NCI-H460 (cell line): ENCODE measurements at regions not wholly inside any gene's neighbourhood (a gene's known extent, or its start where the extent isn't known, plus 50 kb on each side); places are given as distances from the start of the nearest gene placed in this dataset.
A peak's percentile ranks its signal among the peaks of the same experiment; 100 is the strongest.
"Not testable (repeated sequence)": the region's sequence is repeated elsewhere in the genome, so short reads cannot be mapped to it uniquely, and the experiment has no call there.

Experiments used
- DNase-seq: peaks from one replicate; pipeline ENCODE4 v3.0.0-alpha.2; 2016; ENCODE audit warnings: low read depth; ENCODE audit errors: extremely low read depth

DNA sequence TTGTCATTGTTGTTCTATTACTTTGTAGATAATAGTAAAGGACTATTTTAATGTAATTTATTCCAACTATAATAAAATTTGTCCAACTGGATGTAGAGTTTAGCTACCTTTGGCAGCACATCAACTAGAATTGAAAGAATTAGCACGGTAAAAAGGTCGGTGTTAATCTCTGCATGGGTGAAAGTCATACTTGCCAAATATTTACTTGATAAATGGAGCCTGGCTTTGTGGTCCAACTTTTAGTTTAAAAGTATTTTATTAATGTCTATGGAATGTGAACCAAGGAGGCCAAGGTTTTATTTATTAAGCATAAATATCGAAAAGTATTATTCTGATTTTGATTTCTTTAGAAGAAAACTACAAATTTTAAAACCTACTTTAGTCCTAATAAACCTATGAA, 1389.0 kb downstream of the PCDH9 start:
- DNase-seq, result no peak

DNA sequence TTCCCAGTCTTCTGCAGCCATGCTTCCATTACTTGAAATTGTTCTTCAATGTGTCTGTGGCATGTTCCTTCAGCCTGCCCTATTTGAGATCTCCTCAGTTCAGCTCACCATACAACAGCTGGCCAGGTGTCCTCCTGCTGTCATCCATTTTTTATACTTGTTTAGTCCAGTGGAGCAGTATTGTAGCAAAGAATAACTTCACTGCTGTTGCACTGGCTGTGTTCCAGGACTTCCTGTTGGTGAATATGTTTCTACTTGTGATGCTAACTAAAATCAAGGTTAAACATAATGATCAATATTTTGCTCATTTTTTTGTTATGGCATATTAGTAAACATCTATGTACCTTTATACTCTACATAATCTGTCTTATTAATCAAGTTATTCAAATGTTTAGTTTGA, 1394.1 kb downstream of the PCDH9 start:
- DNase-seq, result no peak

DNA sequence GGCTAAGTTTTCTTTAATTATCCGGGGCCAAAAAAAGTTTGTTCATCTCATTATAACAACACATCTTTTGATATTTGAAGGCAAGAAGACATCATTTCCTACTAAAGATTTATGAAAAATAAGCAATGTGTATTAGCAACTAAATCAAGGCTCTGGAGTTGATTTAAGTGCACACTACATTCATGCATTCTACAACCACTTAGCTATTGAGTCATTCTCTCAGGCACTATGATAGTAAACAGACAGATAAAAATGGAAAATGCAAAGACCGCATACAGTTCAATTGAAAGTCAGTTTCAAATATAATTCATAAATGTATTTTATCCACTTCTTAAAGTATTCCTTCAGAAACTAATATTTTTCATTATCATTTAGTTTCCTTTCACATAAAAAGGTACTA, 1395.2 kb downstream of the PCDH9 start:
- no peak for DNase-seq

DNA sequence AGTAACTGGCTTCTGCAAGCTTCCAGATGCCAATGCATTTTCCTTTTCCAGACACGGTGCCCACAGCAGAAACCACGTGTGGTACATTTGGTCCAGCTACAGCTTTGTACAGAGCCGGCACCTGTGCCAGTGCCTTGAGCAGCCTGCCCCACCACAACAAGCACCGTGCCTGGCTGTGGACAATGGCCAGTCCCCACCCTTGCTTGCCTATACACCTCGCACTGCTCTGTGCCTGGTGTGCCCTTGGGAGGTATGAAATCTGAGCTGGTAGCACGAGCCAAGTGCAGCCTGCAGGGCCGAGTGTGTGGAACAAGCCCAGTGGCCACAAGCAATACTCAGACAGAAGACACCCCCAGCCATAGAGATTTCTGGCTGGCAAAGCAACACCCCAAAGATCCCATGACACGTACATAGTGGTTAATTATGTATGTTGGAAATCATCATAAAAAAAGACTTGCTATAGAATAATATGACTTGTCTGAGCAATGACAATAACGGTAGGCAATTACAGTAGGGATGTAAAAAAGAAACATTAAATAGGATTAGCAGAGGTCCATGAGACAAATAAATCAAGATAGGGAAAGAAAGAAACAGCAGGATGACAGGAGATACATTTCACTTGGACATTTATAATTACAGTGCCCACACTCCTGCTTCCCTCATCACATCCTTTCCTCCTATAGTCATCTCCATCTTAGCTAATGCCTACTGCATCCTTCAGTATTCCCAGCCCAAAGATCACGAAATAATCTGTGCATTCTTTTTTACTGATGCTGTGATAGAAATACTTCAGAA, 1399.5 kb downstream of the PCDH9 start:
- no peak for DNase-seq

DNA sequence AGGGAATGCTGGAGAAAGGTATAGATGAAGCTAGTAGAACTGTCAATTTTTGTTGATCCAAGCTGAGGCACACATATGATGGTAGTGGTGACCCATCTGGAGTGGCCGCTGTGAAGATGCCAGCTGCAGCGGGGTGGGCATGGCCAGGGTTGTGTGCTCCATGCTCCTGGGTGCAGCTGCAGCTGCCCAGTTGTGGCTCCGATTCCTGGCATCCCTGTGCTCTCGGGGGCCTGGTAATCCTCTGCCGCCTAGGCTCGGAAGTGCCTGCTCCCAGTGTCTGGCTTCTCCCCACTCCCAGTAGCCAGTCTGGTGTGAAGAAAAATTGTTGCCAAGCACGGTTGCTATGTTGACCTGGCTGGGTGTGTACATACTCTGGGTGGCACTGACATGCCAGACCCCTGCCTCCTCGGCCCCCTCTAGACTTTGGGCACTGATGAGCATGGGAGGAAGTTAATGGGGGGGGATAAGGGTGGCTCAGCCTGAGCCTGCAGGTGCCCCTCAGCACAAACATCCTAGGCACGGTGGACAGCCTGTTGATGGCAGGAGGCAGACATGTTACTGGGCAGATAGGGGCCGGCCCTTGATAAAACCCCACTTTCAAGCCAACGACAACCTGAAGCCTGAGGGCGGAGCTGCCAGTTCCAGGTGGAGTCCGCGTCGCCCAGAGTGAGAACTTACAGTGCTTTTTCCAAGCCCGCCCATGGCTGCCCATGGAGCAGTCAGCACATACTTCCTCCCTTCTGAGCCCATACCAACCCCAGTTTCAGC, 1400.7 kb downstream of the PCDH9 start:
- DNase-seq, result no peak

DNA sequence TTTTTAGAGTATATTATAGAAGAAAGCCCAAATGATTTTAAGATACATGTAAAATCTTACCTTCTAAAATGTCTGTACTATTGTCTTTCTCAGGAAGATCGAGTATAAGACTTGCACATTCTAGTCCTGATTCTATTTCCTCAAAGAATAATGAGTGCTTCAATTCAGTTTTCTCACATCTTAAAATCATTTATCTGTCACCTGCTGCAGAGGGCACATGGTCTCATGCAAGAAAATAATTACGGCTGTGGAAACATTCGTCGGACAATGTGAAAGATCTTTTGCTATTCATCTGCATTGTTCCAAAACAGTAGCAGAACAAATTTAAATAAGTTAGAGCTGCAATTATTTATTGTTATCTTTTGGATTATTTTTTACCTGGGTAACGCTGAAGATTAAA, 1403.5 kb downstream of the PCDH9 start:
- no peak for DNase-seq

DNA sequence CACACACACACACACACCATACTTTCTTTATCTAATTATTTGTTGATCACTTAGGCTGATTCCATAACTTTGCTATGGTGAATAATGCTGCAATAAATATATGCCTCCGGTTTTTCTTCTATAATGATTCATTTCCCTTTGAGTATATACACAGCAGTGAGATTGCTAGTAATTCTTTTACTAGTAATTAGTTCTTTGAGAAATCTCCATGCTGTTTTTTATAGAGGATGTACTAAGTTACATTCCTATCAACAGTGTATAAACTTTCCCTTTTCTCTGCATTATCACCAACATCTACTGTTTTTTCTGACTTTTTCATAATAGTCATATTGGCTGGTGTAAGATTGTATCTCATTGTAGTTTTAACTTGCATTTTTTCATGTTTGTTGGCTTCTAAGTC, 1405.1 kb downstream of the PCDH9 start:
- no peak for DNase-seq

DNA sequence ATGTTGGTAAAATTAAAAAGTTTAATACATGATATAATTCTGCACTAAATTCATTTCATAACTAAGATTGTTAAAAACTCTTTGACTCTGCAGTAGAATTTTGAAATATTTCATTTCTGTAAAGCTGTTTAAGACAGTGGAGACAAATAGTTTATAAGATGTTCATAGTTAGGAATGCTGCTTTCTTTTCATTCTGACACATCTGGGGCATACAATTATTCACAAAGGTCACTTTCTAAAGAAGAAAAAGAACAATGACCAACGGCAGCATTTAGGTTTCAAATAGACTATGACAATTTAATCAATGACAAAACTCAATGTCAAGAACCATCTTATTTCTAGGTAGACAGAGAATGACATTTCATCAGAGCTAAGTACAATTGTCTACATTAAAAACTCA, 1422.1 kb downstream of the PCDH9 start:
- DNase-seq, result no peak

DNA sequence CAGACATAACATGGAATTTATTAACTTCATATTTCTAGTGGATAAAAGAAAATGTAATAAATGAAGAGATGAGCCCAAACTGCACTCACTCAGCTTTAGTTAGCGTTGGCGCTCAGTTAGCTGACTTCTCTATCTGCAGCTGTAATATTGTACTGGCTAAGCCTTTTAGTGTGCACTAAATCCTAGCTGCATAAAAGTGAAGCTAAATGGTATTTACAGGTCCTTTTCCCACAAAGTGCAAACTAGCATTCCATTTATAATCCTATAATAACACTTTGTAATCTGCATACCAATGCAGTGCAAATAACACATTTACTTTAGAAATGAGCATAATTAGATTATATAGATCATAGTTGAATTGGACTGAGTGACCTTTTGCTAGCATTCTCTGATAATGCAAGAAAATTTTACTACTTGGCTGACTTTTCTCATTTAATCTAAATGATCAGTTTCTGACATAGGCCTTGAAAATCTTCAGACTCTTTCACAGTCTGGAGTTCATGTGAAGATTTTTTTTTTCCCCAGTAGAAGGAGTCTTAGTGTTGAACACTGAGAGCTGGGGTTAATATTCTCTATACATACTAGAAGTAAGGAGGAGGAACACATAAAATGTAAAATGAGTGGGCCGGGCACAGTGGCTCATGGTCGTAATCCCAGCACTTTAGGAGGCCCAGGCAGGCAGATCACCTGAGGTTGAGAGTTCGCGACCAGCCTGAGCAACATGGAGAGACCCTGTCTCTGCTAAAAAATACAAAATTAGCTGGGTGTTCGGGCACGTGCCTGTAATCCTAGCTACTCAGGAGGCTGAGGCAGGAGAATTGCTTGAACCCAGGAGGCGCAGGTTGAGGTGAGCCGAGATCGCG, 1426.4 kb downstream of the PCDH9 start:
- DNase-seq, result no peak

DNA sequence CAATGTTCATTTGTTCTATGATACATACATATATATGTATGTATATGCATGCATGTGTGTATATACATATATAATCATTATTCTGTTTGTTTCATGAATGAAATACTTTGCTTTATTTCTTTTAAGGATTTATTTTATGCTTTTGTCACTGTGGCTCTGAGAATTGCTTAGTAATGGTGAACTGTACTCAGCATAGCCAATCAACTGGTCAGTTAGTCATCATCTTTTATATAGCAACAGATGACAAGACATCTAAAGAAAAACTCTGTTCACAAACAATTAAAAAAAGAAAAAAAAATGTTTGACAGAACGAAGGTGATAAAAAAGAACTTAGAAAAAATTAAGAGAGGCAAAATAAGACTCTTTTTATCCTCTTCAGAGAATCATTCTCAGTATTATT, 1440.3 kb downstream of the PCDH9 start:
- DNase-seq, result peak; percentile 31

DNA sequence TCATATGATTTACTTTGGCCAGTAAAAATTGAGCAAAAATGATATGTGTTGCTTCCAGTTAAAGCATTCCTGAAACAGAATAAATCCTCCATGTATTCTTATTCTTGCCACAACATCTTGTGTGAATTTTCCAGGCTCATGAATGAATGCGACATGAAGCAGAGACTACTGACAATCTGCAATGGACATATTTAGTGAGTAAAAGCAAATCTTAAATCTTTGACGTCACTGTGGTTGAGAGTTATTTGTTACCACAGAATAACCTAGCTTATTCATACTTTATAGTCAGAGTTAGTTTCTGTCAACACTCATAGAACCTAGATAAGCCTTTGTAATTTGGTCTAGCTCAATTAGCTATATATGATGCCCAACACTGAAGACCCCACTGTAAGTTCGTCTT, 1443.1 kb downstream of the PCDH9 start:
- no peak for DNase-seq

DNA sequence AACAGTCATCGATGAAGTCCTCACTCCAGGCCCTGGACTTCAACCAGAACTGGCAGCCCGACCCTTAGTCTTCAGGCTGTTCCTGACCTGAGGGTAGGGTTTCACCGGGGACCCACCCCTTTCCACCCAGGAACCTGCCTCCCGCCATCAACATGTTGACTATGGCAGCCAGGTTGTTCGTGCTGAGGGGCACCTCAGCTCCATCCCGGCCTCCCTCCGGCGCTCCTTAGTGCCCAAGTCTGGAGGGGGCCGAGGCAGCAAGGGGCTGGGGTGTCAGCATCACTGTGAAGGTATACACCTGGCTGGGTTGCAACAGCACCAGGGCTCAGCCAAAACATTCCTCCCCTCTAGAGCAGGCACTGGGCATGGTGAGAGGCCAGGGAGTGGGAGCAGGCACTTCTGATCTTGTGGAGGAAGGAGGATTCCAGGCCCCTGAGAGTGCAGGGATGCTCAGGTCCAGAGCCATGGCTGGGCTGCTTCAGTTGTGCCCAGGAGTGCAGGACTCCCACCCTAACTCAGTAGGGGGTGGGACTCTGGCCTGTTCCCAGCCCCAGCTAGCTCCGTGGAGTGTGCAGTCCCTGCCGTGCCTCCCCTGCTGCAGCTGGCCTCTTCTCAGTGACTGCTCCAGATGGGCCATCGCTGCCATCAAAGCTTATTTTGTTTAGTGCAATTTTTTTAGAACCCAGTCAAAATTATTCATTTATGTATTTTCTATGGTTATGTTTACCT, 1445.9 kb downstream of the PCDH9 start:
- no peak for DNase-seq

DNA sequence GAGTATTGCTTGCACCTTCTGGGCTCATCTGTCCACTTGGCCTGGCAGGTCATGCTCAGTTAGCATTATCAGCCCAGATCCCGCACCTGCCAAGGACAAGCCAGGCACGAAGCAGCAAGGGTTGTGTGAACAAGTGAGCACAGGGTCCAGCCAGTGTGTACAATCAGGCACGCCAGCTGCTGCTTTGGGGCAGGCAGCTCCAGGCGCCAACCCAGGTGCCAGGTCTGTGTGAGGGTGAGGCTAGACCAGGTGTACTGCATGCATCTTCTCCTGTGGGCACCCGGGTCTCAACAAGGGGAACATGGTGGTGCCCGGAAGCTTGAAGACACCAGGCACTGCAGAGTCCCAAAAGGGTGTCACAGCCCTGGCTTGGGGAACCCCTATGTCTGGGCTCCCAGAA, 1446.8 kb downstream of the PCDH9 start:
- no peak for DNase-seq

DNA sequence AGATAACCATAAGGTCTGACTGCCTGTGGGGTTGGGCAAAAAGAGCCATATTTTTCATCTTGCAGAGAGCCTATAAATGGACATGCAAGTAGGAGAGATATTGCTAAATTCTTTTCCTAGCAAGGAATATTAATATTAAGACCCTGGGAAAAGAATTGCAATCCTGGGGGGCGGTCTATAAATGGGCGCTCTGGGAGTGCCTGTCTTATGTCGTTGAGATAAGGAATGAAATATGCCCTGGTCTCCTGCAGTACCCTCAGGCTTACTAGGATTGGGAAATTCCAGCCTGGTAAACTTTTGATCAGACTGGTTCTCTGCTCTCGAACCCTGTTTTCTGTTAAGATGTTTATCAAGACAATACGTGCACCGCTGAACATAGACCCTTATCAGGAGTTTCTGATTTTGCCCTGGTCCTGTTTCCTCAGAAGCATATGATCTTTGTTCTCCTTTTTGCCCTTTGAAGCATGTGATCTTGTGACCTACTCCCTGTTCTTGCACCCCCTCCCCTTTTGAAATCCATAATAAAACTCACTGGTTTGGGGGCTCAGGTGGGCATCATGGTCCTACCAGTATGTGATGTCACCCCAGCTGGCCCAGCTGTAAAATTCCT, 1458.3 kb downstream of the PCDH9 start:
- DNase-seq, result not testable (repeated sequence)

DNA sequence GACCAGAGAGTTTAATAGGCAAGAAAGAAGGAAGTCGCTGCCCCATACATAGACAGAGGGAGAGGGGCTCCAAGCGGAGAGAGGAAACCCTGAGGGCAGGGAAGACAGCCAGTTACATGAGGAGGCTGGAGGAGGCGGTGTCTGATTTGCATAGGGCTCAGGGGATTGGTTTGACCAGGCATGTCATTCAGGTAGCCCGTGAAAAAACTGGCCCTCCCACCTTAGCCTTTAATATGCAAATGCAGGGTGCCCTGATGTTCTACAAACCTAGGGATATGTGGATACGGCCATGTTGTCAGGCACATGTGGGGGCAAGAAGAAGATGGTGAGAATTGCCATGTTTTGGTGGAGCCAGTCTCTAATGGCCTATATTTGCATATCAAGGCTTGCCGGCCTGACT, 1461.6 kb downstream of the PCDH9 start:
- no peak for DNase-seq

DNA sequence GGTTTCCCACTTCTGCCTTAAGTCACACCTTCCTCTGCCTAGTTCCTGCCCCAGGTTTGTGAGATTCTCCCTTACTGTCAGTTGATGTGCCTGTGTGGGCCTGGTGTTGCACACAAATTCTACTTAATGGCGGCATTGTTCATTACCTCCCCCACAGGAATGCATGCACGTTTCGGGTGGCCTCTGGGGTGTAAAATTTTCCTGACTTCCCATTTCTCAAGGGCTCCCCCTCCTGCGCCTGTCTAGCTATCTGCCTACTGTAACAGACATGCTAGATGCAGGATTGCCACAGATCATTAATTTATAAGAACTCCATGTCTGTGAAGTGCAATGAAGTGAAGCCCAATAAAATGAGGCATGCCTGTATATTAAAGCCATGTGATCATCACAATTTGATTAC, 1466.3 kb downstream of the PCDH9 start:
- no peak for DNase-seq

DNA sequence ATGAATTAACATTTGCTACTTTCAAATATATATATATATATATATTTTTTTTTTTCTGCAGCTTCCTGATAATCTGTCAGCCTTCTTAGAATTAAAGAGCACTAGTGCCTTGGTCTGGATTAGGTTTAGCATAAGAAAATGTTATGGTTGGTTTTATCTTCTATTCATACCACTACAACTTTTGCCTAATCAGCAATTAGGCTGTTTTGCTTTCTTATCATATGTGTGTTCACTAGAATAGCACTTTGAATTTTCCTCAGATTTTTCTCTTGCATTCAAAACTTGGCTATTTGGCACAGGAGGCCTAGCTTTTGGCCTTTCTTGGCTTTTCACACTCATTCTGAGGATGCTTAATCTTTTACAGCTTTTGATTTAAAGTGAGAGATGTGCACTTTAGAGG, 1468.1 kb downstream of the PCDH9 start:
- no peak for DNase-seq

DNA sequence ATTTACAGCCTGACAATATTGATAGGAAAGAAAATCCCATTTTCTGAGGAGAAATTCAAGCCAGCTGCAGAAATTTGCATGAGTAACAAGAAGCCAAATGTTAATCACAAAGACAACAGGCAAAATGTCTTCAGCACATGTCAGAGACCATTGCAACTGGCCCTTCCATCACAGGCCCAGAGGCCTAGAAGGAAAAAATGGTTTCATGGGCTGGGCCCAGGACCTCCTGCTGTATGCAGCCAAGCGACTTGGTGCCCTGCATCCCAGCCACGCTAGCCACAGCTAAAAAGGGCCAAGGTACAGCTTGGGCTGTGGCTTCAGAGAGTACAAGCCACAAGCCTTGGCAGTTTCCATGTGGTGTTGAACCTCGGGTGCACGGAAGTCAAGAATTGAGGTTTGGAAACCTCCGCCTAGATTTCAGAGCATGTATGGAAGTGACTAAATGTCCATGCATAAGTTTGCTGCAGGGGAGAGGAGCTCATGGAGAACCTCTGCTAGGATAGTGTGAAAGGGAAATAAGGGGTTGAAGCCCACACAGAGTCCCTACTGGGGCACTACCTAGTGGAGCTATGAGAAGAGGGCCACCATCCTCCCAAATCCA, 1474.0 kb downstream of the PCDH9 start:
- no peak for DNase-seq

DNA sequence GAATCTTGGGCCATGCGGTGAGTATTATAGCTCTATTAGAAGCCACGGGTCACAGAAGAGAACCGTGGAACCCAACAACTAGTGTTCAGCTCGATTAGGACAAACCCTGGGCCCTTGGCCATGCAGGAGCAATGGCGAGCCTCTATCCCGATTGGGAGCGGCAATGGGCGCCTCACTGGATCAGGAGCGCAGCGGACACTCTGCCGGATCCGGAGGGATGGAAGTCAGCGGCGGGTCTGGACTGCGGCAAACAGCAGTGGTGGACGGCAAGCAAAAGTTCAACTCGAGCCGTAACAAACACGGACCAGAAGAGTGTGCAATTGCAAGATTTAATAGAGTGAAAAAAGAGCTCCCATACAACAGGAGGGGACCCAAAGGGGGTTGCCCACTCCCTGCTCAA, 1481.9 kb downstream of the PCDH9 start:
- DNase-seq, result no peak

DNA sequence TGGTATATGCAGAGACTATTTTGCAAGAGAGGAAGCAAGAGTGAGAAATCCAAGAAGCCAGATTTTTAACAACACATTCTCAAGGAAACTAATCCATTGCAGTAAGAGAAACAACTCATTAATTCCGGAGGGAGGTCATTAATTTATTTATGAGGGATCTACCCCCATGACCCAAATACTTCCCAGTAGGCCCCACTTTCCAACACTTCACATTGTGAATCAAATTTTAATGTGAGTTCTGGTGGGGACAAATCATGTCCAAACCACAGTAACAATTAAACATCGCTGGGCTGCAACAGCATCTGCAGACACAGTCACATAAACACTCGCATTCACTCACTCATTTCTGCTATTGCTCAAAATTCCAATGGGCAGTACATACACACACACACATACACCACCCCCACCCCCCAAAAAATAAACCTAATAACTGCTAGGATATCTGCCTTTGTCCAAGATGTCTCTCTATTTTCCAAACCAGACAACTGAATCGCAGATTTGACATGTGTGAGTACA, 1483.7 kb downstream of the PCDH9 start:
- DNase-seq, result no peak
